Keratinocyte (primary cell): ENCODE measurements at regions not wholly inside any gene's neighbourhood (a gene's known extent, or its start where the extent isn't known, plus 50 kb on each side); places are given as distances from the start of the nearest gene placed in this dataset.

Source experiments
- EZH2 ChIP-seq: IDR thresholded peaks from one replicate; pipeline ENCODE4 v1.6.1; 2012; ENCODE audit warnings: inconsistent platforms, mild to moderate bottlenecking, low read length, moderate library complexity
- TF ChIP-seq, protein P1 (sequence below), 3 experiments: IDR thresholded peaks in 1 of 3; conservative IDR thresholded peaks in 1 of 3; optimal IDR thresholded peaks in 1 of 3; 2 replicates in 2 of 3; 3 replicates in 1 of 3; pipeline versions ENCODE3 to v1.5.1; 2011; ENCODE audit warnings: low read length in 3 of 3, mild to moderate bottlenecking in 3 of 3, moderate library complexity in 2 of 3, control low read depth in 1 of 3, inconsistent platforms in 1 of 3; ENCODE audit not compliant: insufficient read depth in 2 of 3; ENCODE audit errors: extremely low read depth in 1 of 3

DNA sequence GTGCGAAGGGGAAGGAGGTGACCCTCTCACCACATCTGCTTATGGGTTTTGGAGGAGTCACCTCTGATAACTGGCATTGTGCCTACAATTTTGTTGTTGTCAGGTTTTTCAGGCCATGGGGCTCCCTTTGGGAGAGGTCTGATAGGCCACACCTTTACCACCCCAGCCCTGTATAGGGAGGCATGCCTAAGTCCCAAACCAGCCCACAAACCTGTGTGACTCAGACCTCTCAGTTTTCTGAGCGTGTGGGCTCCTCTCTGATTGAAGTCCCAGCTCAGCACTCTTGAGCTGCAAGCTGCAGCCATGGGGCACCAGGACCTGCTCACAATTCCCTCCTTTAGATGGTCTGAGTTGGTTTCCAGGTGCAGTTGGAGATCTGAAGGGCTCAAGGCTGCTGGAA, 1429.3 kb upstream of the TMEM132C start:
- TF ChIP-seq, protein P1, sequence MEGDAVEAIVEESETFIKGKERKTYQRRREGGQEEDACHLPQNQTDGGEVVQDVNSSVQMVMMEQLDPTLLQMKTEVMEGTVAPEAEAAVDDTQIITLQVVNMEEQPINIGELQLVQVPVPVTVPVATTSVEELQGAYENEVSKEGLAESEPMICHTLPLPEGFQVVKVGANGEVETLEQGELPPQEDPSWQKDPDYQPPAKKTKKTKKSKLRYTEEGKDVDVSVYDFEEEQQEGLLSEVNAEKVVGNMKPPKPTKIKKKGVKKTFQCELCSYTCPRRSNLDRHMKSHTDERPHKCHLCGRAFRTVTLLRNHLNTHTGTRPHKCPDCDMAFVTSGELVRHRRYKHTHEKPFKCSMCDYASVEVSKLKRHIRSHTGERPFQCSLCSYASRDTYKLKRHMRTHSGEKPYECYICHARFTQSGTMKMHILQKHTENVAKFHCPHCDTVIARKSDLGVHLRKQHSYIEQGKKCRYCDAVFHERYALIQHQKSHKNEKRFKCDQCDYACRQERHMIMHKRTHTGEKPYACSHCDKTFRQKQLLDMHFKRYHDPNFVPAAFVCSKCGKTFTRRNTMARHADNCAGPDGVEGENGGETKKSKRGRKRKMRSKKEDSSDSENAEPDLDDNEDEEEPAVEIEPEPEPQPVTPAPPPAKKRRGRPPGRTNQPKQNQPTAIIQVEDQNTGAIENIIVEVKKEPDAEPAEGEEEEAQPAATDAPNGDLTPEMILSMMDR (optimal IDR thresholded peaks at IDR 0.05 in 1 of 3, IDR thresholded peaks at IDR 0.05 in 1 of 3, conservative IDR thresholded peaks at IDR 0.05 in 1 of 3; ENCODE audit: extremely low read depth in 1 of 3, insufficient read depth in 2 of 3, low read length in 3 of 3): no peak
- no peak for TF ChIP-seq EZH2
